ENCODE measurements at regions not wholly inside any gene's neighbourhood (a gene's known extent, or its start where the extent isn't known, plus 50 kb on each side); places are given as distances from the start of the nearest gene placed in this dataset.

DNA sequence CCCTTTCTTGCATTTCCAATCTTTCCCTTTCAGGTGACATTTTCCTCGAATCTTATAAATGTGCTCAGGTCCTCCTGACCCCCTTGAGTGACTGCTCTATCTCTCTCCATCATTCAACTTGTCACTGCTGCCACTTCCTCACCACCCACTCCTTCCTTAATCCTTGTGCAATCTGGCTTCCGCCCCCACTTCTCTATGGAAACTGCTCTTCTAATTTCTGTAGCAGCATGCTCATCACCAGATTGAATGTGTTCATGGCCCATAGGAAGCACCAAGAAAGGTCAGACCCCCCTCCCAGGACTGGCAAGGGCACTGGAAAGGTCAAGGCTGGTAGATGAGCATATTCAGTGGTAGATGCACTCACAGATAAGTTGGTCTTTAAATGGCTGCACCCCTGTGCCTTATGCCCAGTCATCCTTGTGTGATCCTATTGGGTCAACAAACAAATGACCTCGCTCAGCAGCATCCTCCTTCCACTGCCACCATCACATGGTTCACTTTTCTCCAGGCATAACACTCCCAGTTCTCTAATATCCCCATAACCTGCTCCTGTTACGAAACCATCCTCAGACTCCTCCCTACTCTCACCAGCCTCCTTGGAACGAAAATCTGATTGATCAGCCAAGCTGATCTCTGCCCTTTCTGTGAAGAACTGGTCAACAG is 288.5 kb upstream of the POU3F1 start:
- TF ChIP-seq, protein P1, sequence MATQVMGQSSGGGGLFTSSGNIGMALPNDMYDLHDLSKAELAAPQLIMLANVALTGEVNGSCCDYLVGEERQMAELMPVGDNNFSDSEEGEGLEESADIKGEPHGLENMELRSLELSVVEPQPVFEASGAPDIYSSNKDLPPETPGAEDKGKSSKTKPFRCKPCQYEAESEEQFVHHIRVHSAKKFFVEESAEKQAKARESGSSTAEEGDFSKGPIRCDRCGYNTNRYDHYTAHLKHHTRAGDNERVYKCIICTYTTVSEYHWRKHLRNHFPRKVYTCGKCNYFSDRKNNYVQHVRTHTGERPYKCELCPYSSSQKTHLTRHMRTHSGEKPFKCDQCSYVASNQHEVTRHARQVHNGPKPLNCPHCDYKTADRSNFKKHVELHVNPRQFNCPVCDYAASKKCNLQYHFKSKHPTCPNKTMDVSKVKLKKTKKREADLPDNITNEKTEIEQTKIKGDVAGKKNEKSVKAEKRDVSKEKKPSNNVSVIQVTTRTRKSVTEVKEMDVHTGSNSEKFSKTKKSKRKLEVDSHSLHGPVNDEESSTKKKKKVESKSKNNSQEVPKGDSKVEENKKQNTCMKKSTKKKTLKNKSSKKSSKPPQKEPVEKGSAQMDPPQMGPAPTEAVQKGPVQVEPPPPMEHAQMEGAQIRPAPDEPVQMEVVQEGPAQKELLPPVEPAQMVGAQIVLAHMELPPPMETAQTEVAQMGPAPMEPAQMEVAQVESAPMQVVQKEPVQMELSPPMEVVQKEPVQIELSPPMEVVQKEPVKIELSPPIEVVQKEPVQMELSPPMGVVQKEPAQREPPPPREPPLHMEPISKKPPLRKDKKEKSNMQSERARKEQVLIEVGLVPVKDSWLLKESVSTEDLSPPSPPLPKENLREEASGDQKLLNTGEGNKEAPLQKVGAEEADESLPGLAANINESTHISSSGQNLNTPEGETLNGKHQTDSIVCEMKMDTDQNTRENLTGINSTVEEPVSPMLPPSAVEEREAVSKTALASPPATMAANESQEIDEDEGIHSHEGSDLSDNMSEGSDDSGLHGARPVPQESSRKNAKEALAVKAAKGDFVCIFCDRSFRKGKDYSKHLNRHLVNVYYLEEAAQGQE (IDR thresholded peaks at IDR 0.05; ENCODE audit: insufficient read depth in 1 of 2, low read depth in 2 of 2, low read length in 2 of 2), result no peak
- no peak for TF ChIP-seq SIN3A (IDR thresholded peaks at IDR 0.05; ENCODE audit: borderline replicate concordance, insufficient read depth, low read length)
- no peak for TF ChIP-seq FOXP2 (optimal IDR thresholded peaks at IDR 0.05; ENCODE audit: borderline replicate concordance, extremely low read depth, extremely low read length, insufficient read depth)
- TF ChIP-seq TAF1 (IDR thresholded peaks at IDR 0.05; ENCODE audit: borderline replicate concordance, insufficient read depth, low read length), result no peak

DNA sequence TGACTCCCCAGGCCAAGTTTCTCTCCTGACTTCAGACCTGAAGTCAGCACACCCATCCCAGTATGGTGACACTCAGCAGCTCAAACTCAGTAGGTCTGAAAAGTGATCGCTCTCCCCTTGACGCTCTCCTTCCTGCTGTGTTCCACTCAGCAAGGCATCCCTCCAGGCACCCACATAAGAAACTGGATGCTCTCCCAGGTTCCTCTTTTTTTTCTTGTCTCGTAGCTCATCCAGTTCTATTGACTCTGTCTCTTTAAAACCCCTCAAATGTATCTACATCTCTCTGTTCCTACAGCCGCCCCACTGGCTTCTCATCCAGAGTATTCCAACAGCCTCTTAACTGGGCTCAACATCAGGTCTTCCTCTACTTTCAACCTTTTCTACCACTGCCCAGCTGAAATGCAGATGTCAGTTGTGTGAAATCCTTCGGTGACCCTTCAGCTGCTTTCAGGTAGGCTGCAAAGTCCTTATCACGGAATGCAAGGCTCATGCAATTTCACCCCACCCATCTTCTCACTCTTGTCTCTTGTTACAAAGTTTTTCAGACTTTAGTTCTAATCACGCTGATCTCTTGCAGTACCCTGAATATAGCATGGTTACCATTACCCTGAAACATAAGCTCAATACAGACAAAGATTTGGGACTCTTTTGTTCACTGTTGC is 286.2 kb upstream of the POU3F1 start:
- TF ChIP-seq, protein P1 (IDR thresholded peaks at IDR 0.05; ENCODE audit: insufficient read depth in 1 of 2, low read depth in 2 of 2, low read length in 2 of 2), result no peak
- TF ChIP-seq SIN3A (IDR thresholded peaks at IDR 0.05; ENCODE audit: borderline replicate concordance, insufficient read depth, low read length), result no peak
- TF ChIP-seq TAF1 (IDR thresholded peaks at IDR 0.05; ENCODE audit: borderline replicate concordance, insufficient read depth, low read length), result no peak

DNA sequence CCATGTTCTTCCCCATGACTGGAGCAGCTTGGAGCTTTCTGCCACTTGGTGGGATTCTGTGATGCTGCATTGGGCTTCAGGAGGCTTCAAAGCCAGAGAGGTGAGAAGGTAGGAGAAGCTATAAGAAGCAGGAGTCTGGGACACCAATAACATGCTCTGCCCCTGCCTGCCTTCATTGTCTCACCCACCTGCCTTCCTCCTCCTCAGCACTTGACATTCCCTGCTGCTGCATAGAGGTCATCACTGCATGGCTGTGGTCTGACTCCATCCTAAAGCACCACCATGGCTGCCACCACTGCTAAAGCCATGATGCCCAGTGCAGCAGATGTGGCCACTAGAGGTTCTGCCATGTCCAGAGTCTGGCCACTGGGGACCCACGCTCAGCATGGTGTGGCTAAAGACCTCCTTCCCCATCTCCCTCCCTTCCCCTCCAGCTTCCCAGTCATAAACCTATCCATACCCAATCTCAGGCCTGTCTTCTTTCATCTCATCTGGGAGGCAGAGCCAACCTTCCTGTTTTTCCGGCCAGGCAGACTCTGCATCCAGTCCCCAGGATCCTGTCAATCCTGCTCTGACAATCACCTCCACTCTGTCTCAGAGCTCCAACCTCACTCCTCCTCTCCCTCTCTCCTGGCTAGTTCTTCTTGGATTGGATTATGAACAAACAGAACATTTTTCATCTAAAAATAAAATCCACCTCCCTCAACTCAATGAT is 285.1 kb upstream of the POU3F1 start:
- TF ChIP-seq TAF1 (IDR thresholded peaks at IDR 0.05; ENCODE audit: borderline replicate concordance, insufficient read depth, low read length) (no peak), POLR2AphosphoS5 (IDR thresholded peaks at IDR 0.05; ENCODE audit: low read depth, low read length) (no peak)

DNA sequence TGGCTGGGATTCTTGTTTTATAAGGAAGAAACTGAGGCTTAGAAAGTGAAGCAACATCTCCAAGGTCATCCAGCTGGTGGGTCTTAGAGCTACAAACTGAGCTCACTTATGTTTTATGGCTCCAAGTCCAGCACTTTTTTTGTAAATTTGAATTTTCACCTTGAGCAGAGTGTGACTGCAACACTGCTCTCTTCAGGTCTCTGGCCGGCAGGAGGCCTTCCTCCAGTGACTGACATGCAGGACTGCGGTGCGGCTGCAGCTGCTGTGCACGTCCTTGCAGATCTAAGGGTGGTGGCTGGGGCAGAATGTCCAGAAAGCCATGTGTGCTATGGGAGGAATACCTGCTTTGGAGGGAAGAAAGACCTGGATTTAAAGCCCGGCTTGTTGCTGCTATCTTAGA is 284.2 kb upstream of the POU3F1 start:
- TF ChIP-seq TAF1 (IDR thresholded peaks at IDR 0.05; ENCODE audit: borderline replicate concordance, insufficient read depth, low read length) (no peak), POLR2AphosphoS5 (IDR thresholded peaks at IDR 0.05; ENCODE audit: low read depth, low read length) (no peak), FOXP2 (optimal IDR thresholded peaks at IDR 0.05; ENCODE audit: borderline replicate concordance, extremely low read depth, extremely low read length, insufficient read depth) (no peak), SIN3A (IDR thresholded peaks at IDR 0.05; ENCODE audit: borderline replicate concordance, insufficient read depth, low read length) (no peak)
- TF ChIP-seq, protein P1 (IDR thresholded peaks at IDR 0.05; ENCODE audit: insufficient read depth in 1 of 2, low read depth in 2 of 2, low read length in 2 of 2), result no peak

DNA sequence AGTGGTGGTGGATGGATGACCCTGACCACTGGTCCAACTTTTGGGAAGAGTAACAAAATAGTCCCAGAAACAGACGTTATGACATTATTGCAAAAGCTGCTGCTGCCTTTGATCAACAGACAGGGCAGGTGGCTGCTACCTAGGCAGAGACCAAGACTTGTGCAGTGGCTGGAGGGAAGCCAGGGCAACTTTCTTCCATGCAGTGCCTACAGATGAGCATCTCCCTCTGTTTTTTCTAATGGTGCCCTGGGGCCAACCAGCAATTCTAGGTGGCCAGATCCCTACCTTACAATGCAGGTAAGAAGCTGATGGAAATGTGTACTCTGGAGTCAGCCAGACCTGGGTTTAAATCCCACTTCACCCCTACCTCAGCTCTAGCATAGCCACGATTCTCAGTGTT is 283.1 kb upstream of the POU3F1 start:
- no peak for TF ChIP-seq TAF1 (IDR thresholded peaks at IDR 0.05; ENCODE audit: borderline replicate concordance, insufficient read depth, low read length)
- TF ChIP-seq, protein P1 (IDR thresholded peaks at IDR 0.05; ENCODE audit: insufficient read depth in 1 of 2, low read depth in 2 of 2, low read length in 2 of 2), result no peak
- no peak for TF ChIP-seq POLR2AphosphoS5 (IDR thresholded peaks at IDR 0.05; ENCODE audit: low read depth, low read length)
- TF ChIP-seq SIN3A (IDR thresholded peaks at IDR 0.05; ENCODE audit: borderline replicate concordance, insufficient read depth, low read length), result no peak
- TF ChIP-seq FOXP2 (optimal IDR thresholded peaks at IDR 0.05; ENCODE audit: borderline replicate concordance, extremely low read depth, extremely low read length, insufficient read depth), result no peak

Data from PFSK-1 (cell line).